Cardiac fibroblast (primary cell): ENCODE measurements at regions not wholly inside any gene's neighbourhood (a gene's known extent, or its start where the extent isn't known, plus 50 kb on each side); places are given as distances from the start of the nearest gene placed in this dataset.
"Not testable (repeated sequence)": the region's sequence is repeated elsewhere in the genome, so short reads cannot be mapped to it uniquely, and the experiment has no call there.

Experiments
- DNase-seq, 2 donors: peaks; one replicate each; pipeline versions ENCODE4 v3.0.0 to v3.0.0-alpha.2; 2010; ENCODE audit warnings: low read depth in 2 of 2
- H3K4me3 ChIP-seq, 2 donors: replicated peaks in 1 of 2; 1 replicate in 1 of 2; 2 replicates in 1 of 2; pipeline ENCODE4 v1.5.1; 2011; ENCODE audit warnings: low read depth in 2 of 2, low read length in 2 of 2, mild to moderate bottlenecking in 2 of 2, moderate library complexity in 1 of 2
- CTCF ChIP-seq: IDR thresholded peaks from one replicate; pipeline ENCODE4 v1.5.1; 2011; ENCODE audit warnings: low read depth, mild to moderate bottlenecking, low read length, inconsistent platforms

GRCh38 chr14:45587142-45587541 lies 334.1 kb upstream of the MIS18BP1 start:
- DNase-seq, result no peak
- TF ChIP-seq CTCF, result no peak
- H3K4me3 ChIP-seq, result no peak overlapping the region

- no peak for DNase-seq
- no peak for TF ChIP-seq CTCF
- H3K4me3 ChIP-seq, result no peak overlapping the region
Measured at GRCh38 chr14:45559626-45560025, 306.6 kb upstream of the MIS18BP1 start.

- no peak for TF ChIP-seq CTCF
- no peak overlapping the region for H3K4me3 ChIP-seq
- DNase-seq, result no peak
Measured at GRCh38 chr14:45558183-45558582, 305.2 kb upstream of the MIS18BP1 start.

- no peak for TF ChIP-seq CTCF
Measured at GRCh38 chr14:45553981-45554380, 301.0 kb upstream of the MIS18BP1 start.

GRCh38 chr14:45551240-45551820 lies 298.3 kb upstream of the MIS18BP1 start:
- H3K4me3 ChIP-seq, DNase-seq: not testable (repeated sequence)

More at GRCh38 chr14:45553981-45554380, 301.0 kb upstream of the MIS18BP1 start:
- DNase-seq, result no peak
- H3K4me3 ChIP-seq, result no peak overlapping the region

GRCh38 chr14:45531022-45531421 lies 278.0 kb upstream of the MIS18BP1 start:
- DNase-seq, result no peak
- TF ChIP-seq CTCF, result no peak
- H3K4me3 ChIP-seq, result no peak overlapping the region

GRCh38 chr14:45526715-45527549 lies 273.9 kb upstream of the MIS18BP1 start:
- no peak overlapping the region for H3K4me3 ChIP-seq
- TF ChIP-seq CTCF, result peak; percentile 30
- peak in 1 of 2 donors; percentile 17 for DNase-seq
